ENCODE measurements at regions not wholly inside any gene's neighbourhood (a gene's known extent, or its start where the extent isn't known, plus 50 kb on each side); places are given as distances from the start of the nearest gene placed in this dataset.

- no peaks in the 10 kb centered on the region for H3F3A ChIP-seq (ENCODE audit: low read depth)
- no peak overlapping the region for H3K9ac ChIP-seq
- Mint-ChIP-seq H3K4me3 (no peak overlapping the region), H3K27me3 (ENCODE audit: insufficient read depth, low read depth) (peaks cover 3% of the 10 kb centered on the region), H3K9me3 (peaks cover 6% of the 10 kb centered on the region), H3K4me1 (peaks cover 23% of the 10 kb centered on the region), H3K36me3 (no peaks in the 10 kb centered on the region), H3K27ac (no peak overlapping the region)
- no peaks in the 10 kb centered on the region for H3K79me2 ChIP-seq (ENCODE audit: low read depth)
- TF ChIP-seq EZH2phosphoT487 (IDR thresholded peaks at IDR 0.05) (no peak), CTCF (IDR thresholded peaks at IDR 0.05) (no peak), EZH2 (IDR thresholded peaks at IDR 0.05) (no peak)
- no peak for DNase-seq (ENCODE audit: low spot score)
- no peak overlapping the region for H2AFZ ChIP-seq (replicated peaks)
- H4K20me1 ChIP-seq (ENCODE audit: low read depth), result no peaks in the 10 kb centered on the region
- H3K9me3 ChIP-seq (ENCODE audit: low read depth), result no peaks in the 10 kb centered on the region
- H3K36me3 ChIP-seq, result no peaks in the 10 kb centered on the region
- H3K27me3 ChIP-seq, result no peaks in the 10 kb centered on the region
- no peak overlapping the region for H3K27ac ChIP-seq
- H3K4me1 ChIP-seq, result peaks cover 17% of the 10 kb centered on the region
- H3K4me3 ChIP-seq, result no peak overlapping the region
- no peak overlapping the region for H3K4me2 ChIP-seq
These were observed 535.6 kb upstream of the ZFP42 start for GRCh38 chr4:187460016-187460415.

DNA sequence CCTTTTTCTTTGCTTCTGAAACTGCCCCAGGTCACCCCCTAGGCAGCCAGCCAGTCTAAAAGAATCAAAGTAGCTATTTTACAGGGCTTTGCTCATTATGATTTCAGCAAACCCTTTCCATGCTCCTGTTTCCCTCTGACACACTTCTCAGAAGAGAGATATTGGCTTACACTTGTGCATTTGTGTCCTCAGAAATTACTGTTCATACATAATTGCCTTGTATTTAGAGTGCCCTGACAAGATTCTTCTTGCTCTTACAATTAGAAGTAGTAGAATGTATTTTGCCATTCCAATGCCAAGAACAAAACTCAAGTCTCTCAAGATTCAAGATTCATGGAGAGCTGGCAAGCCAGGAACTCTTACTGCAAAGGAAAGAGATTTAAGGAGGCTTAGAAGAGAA lies 531.0 kb upstream of the ZFP42 start:
- peaks cover 3% of the 10 kb centered on the region for H3K9me3 Mint-ChIP-seq
- no peak overlapping the region for H3K4me2 ChIP-seq
- H3K36me3 Mint-ChIP-seq, result no peaks in the 10 kb centered on the region
- H3K9me3 ChIP-seq (ENCODE audit: low read depth), result no peaks in the 10 kb centered on the region
- H3K36me3 ChIP-seq, result no peaks in the 10 kb centered on the region
- H3K4me1 Mint-ChIP-seq, result peaks cover 18% of the 10 kb centered on the region
- H3K27ac Mint-ChIP-seq, result no peak overlapping the region
- no peaks in the 10 kb centered on the region for H3F3A ChIP-seq (ENCODE audit: low read depth)
- no peaks in the 10 kb centered on the region for H3K79me2 ChIP-seq (ENCODE audit: low read depth)
- H2AFZ ChIP-seq (replicated peaks), result no peak overlapping the region
- H3K9ac ChIP-seq, result no peak overlapping the region
- no peak for DNase-seq (ENCODE audit: low spot score)
- no peaks in the 10 kb centered on the region for H3K27me3 ChIP-seq
- no peak overlapping the region for H3K4me3 ChIP-seq
- peaks cover 3% of the 10 kb centered on the region for H3K27me3 Mint-ChIP-seq (ENCODE audit: insufficient read depth, low read depth)
- H3K4me3 Mint-ChIP-seq, result no peak overlapping the region
- H4K20me1 ChIP-seq (ENCODE audit: low read depth), result no peaks in the 10 kb centered on the region
- no peak overlapping the region for H3K27ac ChIP-seq
- peaks cover 14% of the 10 kb centered on the region for H3K4me1 ChIP-seq
- no peak for TF ChIP-seq CTCF (IDR thresholded peaks at IDR 0.05)
- no peak for TF ChIP-seq EZH2phosphoT487 (IDR thresholded peaks at IDR 0.05)
- TF ChIP-seq EZH2 (IDR thresholded peaks at IDR 0.05), result no peak

DNA sequence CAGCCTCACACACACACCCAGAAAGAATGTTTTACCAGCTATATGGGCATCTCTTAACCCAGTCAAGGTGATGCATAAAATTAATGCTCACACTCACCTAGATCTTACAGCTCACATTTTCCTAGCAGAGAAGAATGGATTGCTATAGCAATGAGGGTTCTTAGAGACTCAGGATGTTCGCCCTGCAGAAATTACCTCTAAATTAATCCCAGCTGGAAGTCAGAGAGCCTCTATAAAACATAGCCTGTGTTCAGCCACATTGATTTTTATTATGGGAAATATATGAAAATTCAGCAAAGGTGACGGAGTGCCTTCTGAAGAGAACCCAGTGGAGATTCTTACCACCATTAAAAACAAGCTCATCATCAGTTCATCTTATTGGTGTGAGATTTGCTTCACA lies 528.3 kb upstream of the ZFP42 start:
- no peak for DNase-seq (ENCODE audit: low spot score)
- no peaks in the 10 kb centered on the region for H3F3A ChIP-seq (ENCODE audit: low read depth)
- H3K9ac ChIP-seq, result no peak overlapping the region
- Mint-ChIP-seq H3K27me3 (ENCODE audit: insufficient read depth, low read depth) (peaks cover 3% of the 10 kb centered on the region), H3K27ac (no peak overlapping the region), H3K36me3 (no peaks in the 10 kb centered on the region), H3K4me1 (peaks cover 12% of the 10 kb centered on the region), H3K9me3 (peaks cover 3% of the 10 kb centered on the region), H3K4me3 (no peak overlapping the region)
- no peak overlapping the region for H3K4me2 ChIP-seq
- no peak overlapping the region for H2AFZ ChIP-seq (replicated peaks)
- no peaks in the 10 kb centered on the region for H3K9me3 ChIP-seq (ENCODE audit: low read depth)
- H3K27me3 ChIP-seq, result no peaks in the 10 kb centered on the region
- no peaks in the 10 kb centered on the region for H3K79me2 ChIP-seq (ENCODE audit: low read depth)
- H3K36me3 ChIP-seq, result no peaks in the 10 kb centered on the region
- peaks cover 8% of the 10 kb centered on the region for H3K4me1 ChIP-seq
- TF ChIP-seq CTCF (IDR thresholded peaks at IDR 0.05), result no peak
- TF ChIP-seq EZH2 (IDR thresholded peaks at IDR 0.05), result no peak
- no peak for TF ChIP-seq EZH2phosphoT487 (IDR thresholded peaks at IDR 0.05)
- no peak overlapping the region for H3K27ac ChIP-seq
- no peak overlapping the region for H3K4me3 ChIP-seq
- H4K20me1 ChIP-seq (ENCODE audit: low read depth), result no peaks in the 10 kb centered on the region

All from neural progenitor cell (in vitro differentiated cells).